ENCODE measurements at regions not wholly inside any gene's neighbourhood (a gene's known extent, or its start where the extent isn't known, plus 50 kb on each side); places are given as distances from the start of the nearest gene placed in this dataset.

DNA sequence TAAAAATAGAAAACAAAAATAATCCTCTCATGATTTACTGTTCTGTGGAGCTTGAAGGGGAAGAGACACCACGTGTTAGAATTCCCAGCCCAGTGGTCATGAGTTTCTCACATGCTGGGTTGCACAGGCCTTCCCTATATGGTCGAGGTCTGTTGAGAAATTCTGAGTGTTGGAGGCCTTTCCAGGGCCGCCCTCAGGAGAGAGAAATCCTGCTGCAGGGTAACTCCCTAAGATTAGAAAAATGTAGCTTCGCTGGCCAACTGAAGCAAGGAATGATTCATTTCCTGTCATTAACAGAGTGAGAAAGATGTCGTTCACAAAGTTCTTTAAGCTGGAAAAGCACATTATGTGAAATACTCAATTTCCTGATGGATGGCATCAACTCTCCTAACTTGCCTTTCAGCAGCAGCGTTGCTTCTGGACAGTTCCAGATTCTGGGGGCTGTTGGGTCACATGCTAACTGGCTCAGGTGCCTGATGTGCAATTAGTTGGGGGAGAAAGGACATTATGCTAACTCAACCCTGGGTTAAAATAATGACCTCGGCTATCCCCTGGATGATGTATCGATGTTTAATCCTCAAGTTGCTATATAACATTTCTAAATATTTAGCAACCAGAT, 104.8 kb upstream of the CD180 start:
- H3K36me3 Mint-ChIP-seq (ENCODE audit: low read depth) = no peaks in the 10 kb centered on the region
- peaks cover 3% of the 10 kb centered on the region for H3K9me3 Mint-ChIP-seq
- CTCF ChIA-PET = no interaction called here
- POLR2A ChIA-PET = no interaction called here
- DNase-seq = no peak
- no peaks in the 10 kb centered on the region for H3K27me3 Mint-ChIP-seq
- no peak overlapping the region for H3K4me3 Mint-ChIP-seq
- peaks cover 8% of the 10 kb centered on the region for H3K4me1 Mint-ChIP-seq
- H3K27ac Mint-ChIP-seq = no peak overlapping the region

DNA sequence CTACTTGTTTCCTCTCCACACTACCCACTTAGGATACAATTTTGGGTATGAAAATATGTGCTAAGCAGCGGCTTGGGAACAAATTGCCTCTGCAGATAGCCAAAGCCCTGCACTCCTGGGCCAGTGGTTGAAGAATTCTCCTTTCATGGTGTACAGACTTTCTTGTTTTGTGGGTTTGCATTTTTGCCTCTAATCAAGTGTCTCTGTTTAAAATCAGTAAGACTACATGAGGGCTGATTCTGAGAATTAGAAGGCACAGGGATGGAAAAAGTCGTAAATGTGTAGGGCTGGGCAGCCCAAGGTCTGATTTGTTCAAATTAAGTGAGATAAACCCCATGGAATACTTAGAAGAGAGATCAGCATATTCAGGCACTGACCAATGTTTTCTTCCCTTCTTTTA, 103.7 kb upstream of the CD180 start:
- Mint-ChIP-seq H3K4me3 (no peak overlapping the region), H3K4me1 (peaks cover 5% of the 10 kb centered on the region), H3K27ac (no peak overlapping the region), H3K36me3 (ENCODE audit: low read depth) (no peaks in the 10 kb centered on the region), H3K9me3 (peaks cover 3% of the 10 kb centered on the region), H3K27me3 (no peaks in the 10 kb centered on the region)
- ChIA-PET CTCF (no interaction called here), POLR2A (no interaction called here)
- no peak for DNase-seq

DNA sequence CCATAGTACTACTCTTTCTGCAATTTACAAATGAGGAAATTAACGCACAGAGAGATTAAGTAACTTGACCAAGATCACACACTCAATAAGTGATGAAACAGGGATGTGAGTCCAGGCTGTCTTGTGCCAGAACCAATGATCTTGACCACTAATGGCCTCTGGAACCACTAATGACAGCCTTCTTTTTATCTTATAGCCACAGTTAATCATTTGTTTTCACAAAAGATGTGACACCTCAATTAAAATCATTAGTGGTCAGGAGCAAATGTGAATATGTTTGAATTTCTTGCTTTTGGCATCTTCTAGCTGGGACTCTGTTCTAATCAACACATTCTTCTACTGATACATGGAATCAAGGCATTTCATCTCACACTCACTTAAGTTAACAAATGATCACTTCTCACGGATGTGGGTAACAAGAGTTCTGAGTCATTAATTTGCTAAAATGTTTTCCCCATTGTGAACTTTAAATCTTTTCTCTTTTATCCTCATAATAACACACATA, 102.7 kb upstream of the CD180 start:
- H3K9me3 Mint-ChIP-seq = peaks cover 3% of the 10 kb centered on the region
- DNase-seq = no peak
- H3K27me3 Mint-ChIP-seq = no peaks in the 10 kb centered on the region
- H3K27ac Mint-ChIP-seq = no peak overlapping the region
- H3K36me3 Mint-ChIP-seq (ENCODE audit: low read depth) = no peaks in the 10 kb centered on the region
- no peak overlapping the region for H3K4me3 Mint-ChIP-seq
- peaks cover 5% of the 10 kb centered on the region for H3K4me1 Mint-ChIP-seq
- POLR2A ChIA-PET = no interaction called here
- CTCF ChIA-PET = no interaction called here

GRCh38 chr5:67297802-67298532, 101.4 kb upstream of the CD180 start:
- no peaks in the 10 kb centered on the region for H3K27me3 Mint-ChIP-seq
- CTCF ChIA-PET = no interaction called here
- no peak overlapping the region for H3K27ac Mint-ChIP-seq
- no peak for DNase-seq
- H3K4me3 Mint-ChIP-seq = no peak overlapping the region
- H3K36me3 Mint-ChIP-seq (ENCODE audit: low read depth) = no peaks in the 10 kb centered on the region
- POLR2A ChIA-PET = no interaction called here
- peaks cover 3% of the 10 kb centered on the region for H3K9me3 Mint-ChIP-seq
- H3K4me1 Mint-ChIP-seq = peaks cover 5% of the 10 kb centered on the region

DNA sequence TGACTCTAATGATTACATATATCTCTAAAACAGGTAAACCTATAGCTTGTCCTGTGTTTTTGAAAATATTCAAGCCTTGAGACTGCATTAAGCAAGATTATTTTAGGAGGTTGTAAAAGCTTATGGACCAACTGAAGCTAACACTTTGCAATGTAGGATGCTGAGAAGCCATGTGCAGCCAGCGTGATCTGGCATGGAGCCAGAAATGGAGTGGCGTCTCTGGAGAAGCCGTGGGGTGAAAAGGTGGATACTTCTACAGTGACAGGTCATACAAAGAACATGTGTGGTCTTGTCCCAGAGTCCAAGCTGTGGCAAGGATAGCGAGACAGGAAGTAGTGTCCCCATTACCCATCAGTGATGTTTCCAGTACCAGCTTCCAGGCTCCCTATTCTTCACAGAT, 100.8 kb upstream of the CD180 start:
- Mint-ChIP-seq H3K27ac (no peak overlapping the region), H3K9me3 (peaks cover 3% of the 10 kb centered on the region), H3K4me3 (no peak overlapping the region), H3K36me3 (ENCODE audit: low read depth) (no peaks in the 10 kb centered on the region), H3K27me3 (no peaks in the 10 kb centered on the region), H3K4me1 (peaks cover 5% of the 10 kb centered on the region)
- CTCF ChIA-PET = no interaction called here
- POLR2A ChIA-PET = no interaction called here
- DNase-seq = no peak

DNA sequence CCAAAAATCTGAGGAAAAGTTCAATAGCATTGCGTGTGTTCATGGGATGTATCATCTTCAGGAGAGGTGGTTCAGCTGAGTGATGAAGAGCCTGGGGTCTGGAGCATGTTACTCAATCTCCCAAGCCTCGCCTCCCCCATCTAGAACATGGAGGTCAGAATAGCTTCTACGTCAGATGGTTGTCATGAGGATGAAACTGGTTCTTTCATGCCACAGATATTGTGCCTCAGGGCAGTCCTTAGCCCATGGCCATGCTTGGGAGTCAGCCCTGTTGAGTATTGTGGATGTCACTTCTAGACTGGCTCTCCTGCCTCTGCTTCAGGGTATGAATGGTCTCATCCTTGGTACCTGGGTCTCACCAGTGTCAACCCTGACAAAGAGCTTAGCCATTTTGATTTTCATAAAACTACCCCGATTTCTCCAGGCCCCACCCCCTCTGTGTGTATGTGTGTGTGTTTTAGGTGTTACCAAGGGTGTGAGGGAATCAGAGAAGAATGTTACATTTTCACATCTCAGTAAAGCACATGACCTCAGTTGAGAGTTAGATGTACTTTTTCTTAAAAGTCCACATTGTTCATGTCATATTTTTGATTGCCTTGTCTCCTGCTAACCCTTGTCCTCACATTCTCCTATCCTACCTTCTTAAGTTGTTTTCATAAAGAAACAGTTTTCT, 97.8 kb upstream of the CD180 start:
- DNase-seq = no peak
- ChIA-PET POLR2A (no interaction called here), CTCF (interaction anchor here (1.1 kb wide), 1 partner anchor 12 kb away, joined by 3 read pairs; no protein-coding TSS in a partner anchor)
- no peak overlapping the region for H3K27ac Mint-ChIP-seq
- peaks cover 3% of the 10 kb centered on the region for H3K9me3 Mint-ChIP-seq
- H3K27me3 Mint-ChIP-seq = no peaks in the 10 kb centered on the region
- no peak overlapping the region for H3K4me3 Mint-ChIP-seq
- H3K36me3 Mint-ChIP-seq (ENCODE audit: low read depth) = no peaks in the 10 kb centered on the region
- H3K4me1 Mint-ChIP-seq = no peaks in the 10 kb centered on the region

DNA sequence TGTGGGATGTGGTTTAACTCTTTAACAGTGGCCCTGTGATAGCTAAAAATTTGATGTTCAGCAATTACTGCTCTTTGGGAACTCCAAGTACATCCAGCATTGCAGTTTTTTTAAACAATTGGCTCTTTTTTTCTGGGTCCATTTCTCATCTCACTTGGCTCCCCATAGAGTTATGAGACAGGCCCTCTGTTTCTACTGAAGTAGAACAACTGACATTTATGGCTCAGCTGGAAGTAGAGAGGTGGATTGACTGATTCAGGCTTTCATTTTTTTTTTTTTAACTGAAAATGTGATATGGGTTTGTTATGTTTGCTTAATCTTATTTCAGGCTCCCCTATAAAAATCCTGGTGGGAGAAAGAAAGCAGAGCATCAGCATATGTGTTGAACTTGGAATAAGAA, 96.6 kb upstream of the CD180 start:
- DNase-seq = no peak
- no peaks in the 10 kb centered on the region for H3K27me3 Mint-ChIP-seq
- CTCF ChIA-PET = interaction anchor here (1.1 kb wide), 1 partner anchor 13 kb away, joined by 3 read pairs; no protein-coding TSS in a partner anchor
- peaks cover 3% of the 10 kb centered on the region for H3K9me3 Mint-ChIP-seq
- H3K36me3 Mint-ChIP-seq (ENCODE audit: low read depth) = no peaks in the 10 kb centered on the region
- H3K27ac Mint-ChIP-seq = no peak overlapping the region
- POLR2A ChIA-PET = no interaction called here
- H3K4me1 Mint-ChIP-seq = no peaks in the 10 kb centered on the region
- no peak overlapping the region for H3K4me3 Mint-ChIP-seq

DNA sequence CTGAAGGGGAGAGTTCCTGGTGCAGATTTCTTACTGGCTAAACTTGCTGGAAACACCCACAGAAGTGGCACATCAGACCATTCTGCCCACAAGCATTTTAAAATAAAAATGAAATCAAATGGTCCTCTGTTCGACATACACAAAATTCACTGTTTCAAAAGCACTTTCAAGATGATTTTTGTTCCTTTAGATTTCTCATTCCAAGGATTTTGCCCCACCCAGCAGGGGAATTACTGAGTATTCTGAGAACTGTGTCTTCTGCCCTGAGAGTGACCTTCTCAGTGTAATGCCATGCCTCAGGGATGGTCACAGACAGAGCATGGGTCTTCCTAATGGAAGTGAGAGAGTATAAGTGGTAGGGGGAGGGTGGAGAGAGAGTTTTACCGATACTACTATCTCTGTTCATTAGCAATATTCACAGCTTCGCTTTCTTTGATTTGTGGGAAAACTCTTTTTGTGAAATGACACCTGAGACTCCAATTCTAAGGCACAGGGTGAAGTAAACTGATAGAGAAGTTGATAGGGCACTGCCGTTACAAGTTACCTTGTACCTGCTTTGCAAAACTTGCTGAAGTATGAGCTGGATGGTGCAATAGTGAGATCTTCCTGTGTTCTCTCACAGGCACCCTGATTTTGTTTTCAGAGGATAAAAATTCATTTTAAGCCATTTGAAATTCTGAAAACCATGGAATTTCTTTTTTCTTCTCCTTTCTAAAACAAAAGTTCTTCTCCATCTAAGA, 95.8 kb upstream of the CD180 start:
- H3K36me3 Mint-ChIP-seq (ENCODE audit: low read depth) = no peaks in the 10 kb centered on the region
- ChIA-PET CTCF (no interaction called here), POLR2A (no interaction called here)
- DNase-seq = no peak
- H3K4me1 Mint-ChIP-seq = no peaks in the 10 kb centered on the region
- no peak overlapping the region for H3K27ac Mint-ChIP-seq
- H3K27me3 Mint-ChIP-seq = no peaks in the 10 kb centered on the region
- peaks cover 3% of the 10 kb centered on the region for H3K9me3 Mint-ChIP-seq
- no peak overlapping the region for H3K4me3 Mint-ChIP-seq

DNA sequence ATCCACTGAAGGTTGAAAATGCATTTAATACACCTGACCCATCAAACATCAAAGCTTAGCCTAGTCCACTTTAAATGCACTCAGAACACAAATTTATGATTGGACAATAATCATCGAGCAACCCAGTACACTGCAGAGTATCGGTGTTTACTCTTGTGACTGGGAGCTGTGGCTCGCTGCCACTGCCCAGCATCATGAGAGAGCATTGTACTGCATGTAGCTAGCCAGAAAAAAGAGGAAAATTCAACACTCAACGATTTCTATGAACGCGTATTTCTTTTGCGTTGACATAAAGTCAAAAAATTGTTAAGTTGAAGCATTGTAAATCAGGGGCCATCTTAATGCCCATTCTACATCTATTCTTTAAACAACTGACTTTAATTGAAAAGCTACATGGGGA, 95.1 kb upstream of the CD180 start:
- Mint-ChIP-seq H3K27ac (no peak overlapping the region), H3K27me3 (no peaks in the 10 kb centered on the region), H3K36me3 (ENCODE audit: low read depth) (no peaks in the 10 kb centered on the region), H3K4me1 (no peaks in the 10 kb centered on the region), H3K9me3 (no peaks in the 10 kb centered on the region), H3K4me3 (no peak overlapping the region)
- no peak for DNase-seq
- CTCF ChIA-PET = no interaction called here
- POLR2A ChIA-PET = no interaction called here

- CTCF ChIA-PET = no interaction called here
- no peaks in the 10 kb centered on the region for H3K4me1 Mint-ChIP-seq
- POLR2A ChIA-PET = no interaction called here
Observed at GRCh38 chr5:67291066-67291465, 94.5 kb upstream of the CD180 start.

GRCh38 chr5:67290655-67291054, 94.1 kb upstream of the CD180 start:
- H3K4me1 Mint-ChIP-seq = no peaks in the 10 kb centered on the region
- CTCF ChIA-PET = no interaction called here
- H3K4me3 Mint-ChIP-seq = no peak overlapping the region
- no peak for DNase-seq
- no peaks in the 10 kb centered on the region for H3K27me3 Mint-ChIP-seq
- no peaks in the 10 kb centered on the region for H3K36me3 Mint-ChIP-seq (ENCODE audit: low read depth)
- no peaks in the 10 kb centered on the region for H3K9me3 Mint-ChIP-seq
- POLR2A ChIA-PET = no interaction called here
- no peak overlapping the region for H3K27ac Mint-ChIP-seq

More at GRCh38 chr5:67291066-67291465, 94.5 kb upstream of the CD180 start:
- Mint-ChIP-seq H3K27ac (no peak overlapping the region), H3K9me3 (no peaks in the 10 kb centered on the region), H3K27me3 (no peaks in the 10 kb centered on the region), H3K4me3 (no peak overlapping the region), H3K36me3 (ENCODE audit: low read depth) (no peaks in the 10 kb centered on the region)
- DNase-seq = no peak

DNA sequence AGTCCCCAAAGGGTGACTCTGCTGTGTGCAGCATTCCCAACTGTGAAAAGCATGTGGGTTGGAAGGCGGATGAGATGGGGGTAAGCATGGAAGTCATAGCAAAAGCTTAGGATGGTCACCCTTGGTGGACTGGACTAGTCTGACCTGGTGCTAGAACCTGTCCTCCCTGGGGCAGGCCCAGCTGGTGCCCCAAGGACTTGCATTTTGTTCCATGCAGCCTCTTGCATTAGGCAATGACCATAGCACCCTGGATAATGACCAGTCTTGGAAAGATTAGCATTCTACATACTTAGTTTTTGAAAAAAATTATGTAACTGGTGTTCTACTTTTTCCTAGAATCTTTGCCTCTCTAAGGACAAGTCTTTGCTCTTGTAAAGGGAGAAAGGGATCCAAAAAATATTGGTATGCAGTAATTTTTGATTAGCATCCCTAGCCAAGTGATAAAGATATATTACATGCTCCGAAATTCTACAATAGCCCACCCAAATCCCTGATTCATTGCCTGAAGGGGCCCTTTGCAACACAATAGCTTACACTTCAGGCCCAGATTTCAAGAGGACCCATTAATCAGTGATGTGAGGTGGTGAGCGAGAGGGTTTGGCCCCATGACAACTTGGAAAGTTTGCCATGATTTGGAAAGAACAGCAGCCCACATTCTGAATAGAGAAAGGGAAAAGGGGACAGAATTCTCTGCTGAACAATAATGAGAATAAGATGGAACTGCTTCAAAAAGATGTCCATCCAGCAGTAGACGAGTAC, 93.3 kb upstream of the CD180 start:
- H3K4me3 Mint-ChIP-seq = no peak overlapping the region
- H3K4me1 Mint-ChIP-seq = no peaks in the 10 kb centered on the region
- ChIA-PET CTCF (no interaction called here), POLR2A (no interaction called here)
- no peaks in the 10 kb centered on the region for H3K36me3 Mint-ChIP-seq (ENCODE audit: low read depth)
- DNase-seq = no peak
- no peaks in the 10 kb centered on the region for H3K9me3 Mint-ChIP-seq
- H3K27me3 Mint-ChIP-seq = no peaks in the 10 kb centered on the region
- no peak overlapping the region for H3K27ac Mint-ChIP-seq
